ENCODE measurements at regions not wholly inside any gene's neighbourhood (a gene's known extent, or its start where the extent isn't known, plus 50 kb on each side); places are given as distances from the start of the nearest gene placed in this dataset.
"Not testable (repeated sequence)": the region's sequence is repeated elsewhere in the genome, so short reads cannot be mapped to it uniquely, and the experiment has no call there.

- no peak for DNase-seq
- intact Hi-C loops (cut with DNase I, micrococcal nuclease), result no loop called here
- no peak for ATAC-seq
These were observed 201.7 kb upstream of the LINGO1 start for GRCh38 chr15:77834276-77834990.

DNA sequence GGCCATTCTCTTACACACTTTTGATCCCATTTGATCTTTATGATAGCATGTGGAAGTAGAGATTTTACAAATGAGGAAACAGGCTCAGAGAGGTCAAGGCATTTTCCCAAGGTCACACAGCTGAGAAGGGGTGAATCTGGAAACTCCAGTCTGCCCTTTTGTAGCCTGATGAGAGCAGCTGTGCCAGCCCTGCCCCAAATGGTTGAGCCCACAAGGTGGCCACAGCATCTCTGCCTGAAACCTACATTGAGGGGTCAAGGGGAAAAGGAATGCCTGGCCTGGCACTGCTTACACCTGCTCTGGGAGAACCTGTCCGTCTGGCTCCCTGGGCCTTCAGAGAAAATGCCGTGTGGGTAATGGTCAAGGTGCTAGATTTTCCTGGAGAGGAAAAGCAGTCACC, 200.2 kb upstream of the LINGO1 start:
- no peak for ATAC-seq
- no peak for DNase-seq
- intact Hi-C loops (cut with DNase I, micrococcal nuclease), result no loop called here

DNA sequence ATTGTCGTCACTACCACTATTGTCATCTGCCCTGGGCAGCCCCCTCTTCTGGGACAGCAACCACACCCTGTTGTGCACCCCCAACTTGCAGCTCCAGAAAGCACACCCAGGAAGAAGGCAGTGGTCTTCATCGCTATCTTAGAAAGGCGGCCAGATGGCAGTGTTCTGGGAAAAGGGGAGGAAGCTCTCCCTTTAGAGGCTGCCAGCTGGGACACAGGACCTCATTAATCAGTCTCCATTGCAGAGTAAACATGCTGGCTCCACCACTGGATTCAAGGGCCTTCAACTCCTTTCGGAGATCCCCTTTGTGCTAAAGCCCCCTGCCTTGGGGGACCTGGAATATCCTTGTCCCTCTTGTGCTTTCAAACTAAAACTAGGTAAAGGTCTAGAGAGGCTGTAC, 199.3 kb upstream of the LINGO1 start:
- ATAC-seq (no peak), DNase-seq (no peak)
- intact Hi-C loops (cut with DNase I, micrococcal nuclease), result no loop called here

DNA sequence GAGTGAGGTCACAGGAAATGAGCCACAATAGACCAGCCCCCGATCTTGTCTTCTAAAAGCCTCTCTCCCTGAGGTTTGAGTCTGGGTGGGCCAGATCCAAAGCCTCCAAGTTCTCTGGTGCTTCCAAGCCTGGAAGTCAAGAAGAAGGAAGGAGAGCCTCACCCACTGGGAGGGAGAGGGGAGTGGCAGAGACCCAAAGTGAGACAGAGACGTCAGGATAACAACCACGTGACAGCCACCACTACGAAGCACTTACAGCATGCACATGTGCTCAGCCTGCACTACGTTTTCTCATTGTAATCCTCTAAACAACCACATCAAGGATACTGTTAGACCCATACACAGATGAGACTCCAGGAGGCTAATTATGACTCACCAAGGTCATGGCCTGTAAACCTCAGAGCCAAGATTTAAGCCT, 197.3 kb upstream of the LINGO1 start:
- no peak for ATAC-seq
- no peak for DNase-seq
- intact Hi-C loops (cut with DNase I, micrococcal nuclease), result no loop called here

DNA sequence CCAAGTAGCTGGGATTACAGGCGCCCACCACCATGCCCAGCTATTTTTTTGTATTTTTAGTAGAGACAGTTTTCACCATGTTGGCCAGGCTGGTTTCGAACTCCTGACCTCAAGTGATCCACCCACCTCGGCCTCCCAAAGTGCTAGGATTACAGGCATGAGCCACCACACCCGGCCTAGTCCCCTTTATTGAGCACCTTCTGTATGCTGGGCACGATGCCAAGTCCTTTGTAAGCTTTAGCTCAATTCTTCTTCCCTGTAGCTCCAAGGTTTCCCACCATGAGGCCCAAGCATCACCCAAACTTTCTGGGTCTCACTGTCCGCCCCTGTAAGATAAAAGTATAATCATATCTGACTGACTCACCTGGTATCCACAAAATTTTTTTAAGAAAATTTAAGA, 196.6 kb upstream of the LINGO1 start:
- DNase-seq; intact Hi-C loops (cut with DNase I, micrococcal nuclease); ATAC-seq: not testable (repeated sequence)

DNA sequence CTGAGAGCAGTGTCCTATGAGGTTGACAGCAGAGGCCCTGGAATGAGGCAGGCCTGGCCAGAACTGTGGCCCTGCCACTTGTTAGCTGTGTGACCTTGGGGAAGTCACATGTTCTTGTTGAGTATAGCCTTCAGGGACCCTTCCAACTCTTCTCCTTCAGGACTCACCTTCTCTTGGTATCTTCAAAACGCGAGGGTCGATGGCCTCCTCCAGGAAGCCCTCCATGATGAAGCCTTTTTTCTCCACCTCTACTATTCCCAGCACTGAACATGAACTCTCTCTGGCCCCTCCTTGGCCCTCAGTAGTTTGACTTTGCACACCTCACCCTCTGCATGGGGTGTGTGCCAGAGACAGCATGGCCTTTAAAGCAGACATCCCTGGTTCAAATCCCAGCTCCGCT, 195.1 kb upstream of the LINGO1 start:
- DNase-seq, result no peak
- ATAC-seq, result no peak
- intact Hi-C loops (cut with DNase I, micrococcal nuclease), result no loop called here

- DNase-seq (no peak), ATAC-seq (no peak)
- intact Hi-C loops (cut with DNase I, micrococcal nuclease), result no loop called here
These were observed 193.4 kb upstream of the LINGO1 start for GRCh38 chr15:77826006-77826695.

GRCh38 chr15:77825546-77825945, 192.8 kb upstream of the LINGO1 start:
- ATAC-seq (no peak), DNase-seq (no peak)
- intact Hi-C loops (cut with DNase I, micrococcal nuclease), result no loop called here

GRCh38 chr15:77825252-77825542, 192.5 kb upstream of the LINGO1 start:
- no peak for DNase-seq
- intact Hi-C loops (cut with DNase I, micrococcal nuclease), result no loop called here
- ATAC-seq, result no peak

GRCh38 chr15:77824361-77825251, 191.9 kb upstream of the LINGO1 start:
- ATAC-seq (no peak), DNase-seq (no peak)
- intact Hi-C loops (cut with DNase I, micrococcal nuclease), result loop anchor here in 1 of 2 donors (5.0 kb wide), 1 partner anchor 187 kb away; no protein-coding TSS in a partner anchor

GRCh38 chr15:77823736-77824135, 191.0 kb upstream of the LINGO1 start:
- no peak for DNase-seq
- no peak for ATAC-seq
- intact Hi-C loops (cut with DNase I, micrococcal nuclease), result loop anchor here in 1 of 2 donors (5.0 kb wide), 1 partner anchor 186 kb away; no protein-coding TSS in a partner anchor

DNA sequence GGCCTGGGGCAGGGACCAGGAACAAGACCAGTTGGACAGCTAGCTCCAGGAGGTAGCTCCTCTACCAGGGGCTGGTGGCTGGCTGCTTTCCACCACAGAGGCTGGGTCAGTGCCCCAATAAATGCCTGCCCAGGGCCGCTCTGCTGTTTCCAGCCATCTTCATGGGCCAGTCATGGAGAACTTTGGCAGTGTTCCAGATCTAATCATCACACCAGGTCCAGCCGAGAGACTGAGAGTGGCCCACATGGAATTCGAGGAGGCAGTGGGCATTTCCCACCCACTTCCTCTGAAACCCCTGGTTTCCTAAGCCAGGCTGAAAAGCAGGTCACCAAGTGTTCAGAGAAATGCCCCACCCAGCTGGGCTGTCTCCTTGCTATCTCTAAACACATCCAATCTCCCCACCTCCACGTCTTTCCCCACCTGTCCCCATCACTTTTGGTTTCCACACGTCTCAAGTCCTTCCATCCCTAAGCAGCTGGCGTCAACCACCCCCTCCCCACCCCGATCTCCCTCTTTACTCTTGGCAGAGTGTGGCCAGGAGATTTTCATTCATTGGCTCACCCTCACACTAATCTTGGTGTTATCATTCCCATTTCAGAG, 190.0 kb upstream of the LINGO1 start:
- intact Hi-C loops (cut with DNase I, micrococcal nuclease), result loop anchor here in 1 of 2 donors (5.0 kb wide), 1 partner anchor 185 kb away; no protein-coding TSS in a partner anchor
- ATAC-seq, result no peak

GRCh38 chr15:77821959-77822256, 189.2 kb upstream of the LINGO1 start:
- intact Hi-C loops (cut with DNase I, micrococcal nuclease), result loop anchor here in 1 of 2 donors (5.0 kb wide), 1 partner anchor 185 kb away; no protein-coding TSS in a partner anchor
- ATAC-seq (no peak), DNase-seq (no peak)

More for the DNA sequence above, 190.0 kb upstream of the LINGO1 start:
- no peak for DNase-seq

DNA sequence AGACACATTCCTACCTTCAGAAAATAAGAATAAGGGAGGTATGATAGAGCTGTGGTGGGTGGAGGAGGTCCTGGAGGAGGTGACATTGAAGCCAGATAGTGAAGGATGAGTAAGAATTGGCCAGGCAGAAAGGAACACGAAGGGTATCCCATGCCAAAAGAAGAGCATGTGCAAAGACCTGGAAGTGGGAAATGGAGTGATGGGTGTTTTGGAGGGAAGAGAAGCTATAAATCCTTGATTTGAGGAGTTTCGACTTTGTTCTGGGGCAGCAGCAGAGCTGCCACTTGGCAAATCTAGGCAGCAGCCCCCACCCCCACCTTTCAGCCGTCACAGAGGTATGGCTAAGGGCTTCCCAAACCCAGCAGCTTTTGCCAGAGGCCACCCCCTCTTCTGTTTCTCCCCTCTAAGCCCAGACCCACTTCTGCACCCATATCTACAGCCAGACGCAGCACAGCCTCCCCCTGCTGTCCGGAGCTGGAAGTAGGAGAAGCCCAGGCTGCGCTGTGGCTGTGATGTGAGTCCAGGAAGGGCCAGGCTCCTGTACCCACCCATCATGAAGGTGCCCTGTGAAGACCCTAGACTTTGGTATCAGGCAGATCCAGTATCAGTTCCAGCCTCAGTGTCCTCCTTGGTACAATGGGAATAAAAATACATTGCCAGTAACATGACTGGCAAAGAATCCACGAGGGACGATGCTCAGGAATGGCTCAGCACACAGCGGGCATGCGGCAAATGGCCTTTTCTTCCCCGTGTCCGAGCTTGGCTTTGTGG, 188.7 kb upstream of the LINGO1 start:
- intact Hi-C loops (cut with DNase I, micrococcal nuclease), result loop anchor here in 1 of 2 donors (5.0 kb wide), 1 partner anchor 184 kb away; no protein-coding TSS in a partner anchor
- DNase-seq (peak in 1 of 2 donors; percentile 74), ATAC-seq (peak; percentile 82)

- DNase-seq (peak in 1 of 2 donors; percentile 50), ATAC-seq (peak; percentile 76)
- intact Hi-C loops (cut with DNase I, micrococcal nuclease), result loop anchor here in 1 of 2 donors (5.0 kb wide), 1 partner anchor 183 kb away; no protein-coding TSS in a partner anchor
These were observed 187.4 kb upstream of the LINGO1 start for GRCh38 chr15:77819851-77820728.

- no peak for ATAC-seq
- no peak for DNase-seq
- intact Hi-C loops (cut with DNase I, micrococcal nuclease), result no loop called here
These were observed 186.5 kb upstream of the LINGO1 start for GRCh38 chr15:77819048-77819850.
